Fibroblast of mammary gland (primary cell): ENCODE measurements at regions not wholly inside any gene's neighbourhood (a gene's known extent, or its start where the extent isn't known, plus 50 kb on each side); places are given as distances from the start of the nearest gene placed in this dataset.

Source experiments
- DNase-seq: peaks from one replicate; pipeline ENCODE4 v3.0.0-alpha.2; 2010; ENCODE audit warnings: low read depth
- H3K4me3 ChIP-seq: 2 replicates; pipeline ENCODE4 v1.5.1; 2011; ENCODE audit warnings: low read depth, mild to moderate bottlenecking, low read length, moderate library complexity; ENCODE audit not compliant: control insufficient read depth
- CTCF ChIP-seq: conservative IDR thresholded peaks from 2 replicates; pipeline ENCODE4 v1.5.1; 2011; ENCODE audit warnings: low read depth, low read length, inconsistent platforms; ENCODE audit not compliant: control insufficient read depth, insufficient read depth

GRCh38 chr7:50184271-50184990, 91.4 kb upstream of the ZPBP start:
- no peak overlapping the region for H3K4me3 ChIP-seq
- DNase-seq, result no peak
- no peak for TF ChIP-seq CTCF

- no peak for TF ChIP-seq CTCF
- DNase-seq, result no peak
- H3K4me3 ChIP-seq, result no peak overlapping the region
These were observed 89.7 kb upstream of the ZPBP start for GRCh38 chr7:50182759-50183158.

GRCh38 chr7:50181081-50181480, 88.0 kb upstream of the ZPBP start:
- DNase-seq, result no peak
- H3K4me3 ChIP-seq, result no peak overlapping the region
- no peak for TF ChIP-seq CTCF

GRCh38 chr7:50178166-50178565, 85.1 kb upstream of the ZPBP start:
- H3K4me3 ChIP-seq, result no peak overlapping the region
- TF ChIP-seq CTCF, result no peak
- DNase-seq, result no peak

GRCh38 chr7:50174948-50175347, 81.9 kb upstream of the ZPBP start:
- no peak for DNase-seq
- H3K4me3 ChIP-seq, result no peak overlapping the region
- no peak for TF ChIP-seq CTCF

GRCh38 chr7:50166997-50167965, 74.2 kb upstream of the ZPBP start:
- H3K4me3 ChIP-seq, result no peak overlapping the region
- no peak for DNase-seq
- no peak for TF ChIP-seq CTCF
